SK-N-SH treated with all-trans-retinoic acid at 6 μM for 48 hours (cell line): ENCODE measurements at regions not wholly inside any gene's neighbourhood (a gene's known extent, or its start where the extent isn't known, plus 50 kb on each side); places are given as distances from the start of the nearest gene placed in this dataset.
"Not testable (repeated sequence)": the region's sequence is repeated elsewhere in the genome, so short reads cannot be mapped to it uniquely, and the experiment has no call there.

Experiments used
- ATAC-seq: fragments of 200-7000 bp; cut with Tn5 transposase; 3 replicates; pipeline ENCODE4 v1.9.1; 2020; ENCODE audit warnings: mild to moderate bottlenecking, moderate library complexity
- ARNTL ChIP-seq: fragments of 450-650 bp; formaldehyde crosslinking; IDR thresholded peaks from 2 replicates; pipeline ENCODE4 v1.5.0; 2020; ENCODE audit warnings: low read depth, mild to moderate bottlenecking, moderate library complexity, borderline replicate concordance
- CSDC2 ChIP-seq: fragments of 250-450 bp; sonication (Bioruptor Pico); IDR thresholded peaks from 2 replicates; pipeline ENCODE4 v1.5.0; 2020; ENCODE audit warnings: mild to moderate bottlenecking, moderate library complexity
- ESRRG ChIP-seq: fragments of 250-450 bp; sonication (Bioruptor Pico); IDR thresholded peaks from 2 replicates; pipeline ENCODE4 v1.6.1; 2021; ENCODE audit warnings: mild to moderate bottlenecking
- ISL1 ChIP-seq: fragments of 250-450 bp; sonication (Bioruptor Pico); IDR thresholded peaks from 2 replicates; pipeline ENCODE4 v2.1.2; 2022; ENCODE audit warnings: mild to moderate bottlenecking, moderate library complexity
- OSR1 ChIP-seq: fragments of 250-450 bp; sonication (Bioruptor Pico); IDR thresholded peaks from 2 replicates; pipeline ENCODE4 v1.8.0; 2022; ENCODE audit warnings: moderate library complexity, mild to moderate bottlenecking, inconsistent platforms
- PPARA ChIP-seq: fragments of 250-450 bp; sonication (Bioruptor Pico); IDR thresholded peaks from 2 replicates; pipeline ENCODE4 v1.5.0; 2020; ENCODE audit warnings: mild to moderate bottlenecking, borderline replicate concordance
- RARB ChIP-seq: fragments of 250-450 bp; sonication (Bioruptor Pico); IDR thresholded peaks from 2 replicates; pipeline ENCODE4 v1.8.0; 2021; ENCODE audit warnings: mild to moderate bottlenecking, moderate library complexity
- SNAI2 ChIP-seq: fragments of 250-450 bp; sonication (Bioruptor Pico); IDR thresholded peaks from 2 replicates; pipeline ENCODE4 v1.5.0; 2020; ENCODE audit warnings: mild to moderate bottlenecking, moderate library complexity
- TCF4 ChIP-seq: fragments of 250-450 bp; sonication (Bioruptor Pico); IDR thresholded peaks from 2 replicates; pipeline ENCODE4 v1.8.0; 2021; ENCODE audit warnings: mild to moderate bottlenecking, moderate library complexity, borderline replicate concordance
- TOX ChIP-seq: fragments of 250-450 bp; sonication (Bioruptor Pico); IDR thresholded peaks from 2 replicates; pipeline ENCODE4 v1.8.0; 2021; ENCODE audit warnings: mild to moderate bottlenecking, moderate library complexity, borderline replicate concordance
- ZC3H10 ChIP-seq: fragments of 250-450 bp; sonication (Bioruptor Pico); IDR thresholded peaks from 2 replicates; pipeline ENCODE4 v1.5.1; 2021; ENCODE audit warnings: mild to moderate bottlenecking, moderate library complexity
- ZFP3 ChIP-seq: fragments of 250-450 bp; sonication (Bioruptor Pico); IDR thresholded peaks from 2 replicates; pipeline ENCODE4 v1.5.0; 2020; ENCODE audit warnings: mild to moderate bottlenecking, moderate library complexity
- ZNF565 ChIP-seq: fragments of 450-650 bp; formaldehyde crosslinking; conservative IDR thresholded peaks from 2 replicates; pipeline ENCODE4 v1.5.0; 2020; ENCODE audit warnings: low read depth, mild to moderate bottlenecking, moderate library complexity
- ZNF8 ChIP-seq: fragments of 450-650 bp; formaldehyde crosslinking; IDR thresholded peaks from 2 replicates; pipeline ENCODE4 v1.5.0; 2020; ENCODE audit warnings: mild to moderate bottlenecking, moderate library complexity
- TF ChIP-seq, protein P1 (sequence below): fragments of 250-450 bp; sonication (Bioruptor Pico); IDR thresholded peaks from 2 replicates; pipeline ENCODE4 v1.5.1; 2020; ENCODE audit warnings: low read depth, mild to moderate bottlenecking, moderate library complexity
- TF ChIP-seq, protein P2 (sequence below): fragments of 250-450 bp; sonication (Bioruptor Pico); IDR thresholded peaks from 2 replicates; pipeline ENCODE4 v1.5.0; 2020; ENCODE audit warnings: mild to moderate bottlenecking, moderate library complexity
- TF ChIP-seq, protein P3 (sequence below): fragments of 250-450 bp; sonication (Bioruptor Pico); IDR thresholded peaks from 2 replicates; pipeline ENCODE4 v1.8.0; 2021; ENCODE audit warnings: low read depth, mild to moderate bottlenecking, moderate library complexity, borderline replicate concordance
- TF ChIP-seq, protein P4 (sequence below): fragments of 250-450 bp; sonication (Bioruptor Pico); IDR thresholded peaks from 2 replicates; pipeline ENCODE4 v1.5.1; 2021; ENCODE audit warnings: mild to moderate bottlenecking, moderate library complexity

DNA sequence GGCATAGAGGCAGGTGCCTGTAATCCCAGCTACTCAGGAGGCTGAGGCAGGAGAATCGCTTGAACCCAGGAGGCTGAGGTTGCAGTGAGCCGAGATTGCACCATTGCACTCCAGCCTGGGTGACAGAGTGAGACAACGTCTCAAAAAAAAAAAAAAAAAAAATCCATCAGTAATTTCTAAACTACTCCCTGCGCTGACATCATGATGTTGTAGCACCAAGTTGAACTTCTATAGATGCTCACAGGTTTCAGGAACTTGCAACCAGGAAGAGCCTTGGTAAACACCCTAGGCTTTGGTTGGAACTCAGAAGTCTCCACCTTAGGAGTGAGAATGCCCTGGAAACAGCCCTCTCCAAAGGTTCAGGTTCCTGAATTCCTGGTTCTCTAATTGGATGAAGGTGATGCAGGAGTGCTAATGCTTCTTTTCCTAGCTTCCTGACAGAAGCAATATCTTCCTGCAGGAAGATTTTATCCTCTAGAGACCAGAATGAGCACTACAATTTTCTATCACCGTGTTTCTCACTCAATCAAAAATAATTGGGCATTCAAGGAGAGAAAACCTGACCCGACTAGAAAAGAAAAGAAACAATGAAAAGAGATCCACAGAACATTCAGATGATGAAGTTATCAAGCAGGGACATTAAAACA lies 469.6 kb downstream of the GADD45G start (continued):
- TF ChIP-seq, protein P1, sequence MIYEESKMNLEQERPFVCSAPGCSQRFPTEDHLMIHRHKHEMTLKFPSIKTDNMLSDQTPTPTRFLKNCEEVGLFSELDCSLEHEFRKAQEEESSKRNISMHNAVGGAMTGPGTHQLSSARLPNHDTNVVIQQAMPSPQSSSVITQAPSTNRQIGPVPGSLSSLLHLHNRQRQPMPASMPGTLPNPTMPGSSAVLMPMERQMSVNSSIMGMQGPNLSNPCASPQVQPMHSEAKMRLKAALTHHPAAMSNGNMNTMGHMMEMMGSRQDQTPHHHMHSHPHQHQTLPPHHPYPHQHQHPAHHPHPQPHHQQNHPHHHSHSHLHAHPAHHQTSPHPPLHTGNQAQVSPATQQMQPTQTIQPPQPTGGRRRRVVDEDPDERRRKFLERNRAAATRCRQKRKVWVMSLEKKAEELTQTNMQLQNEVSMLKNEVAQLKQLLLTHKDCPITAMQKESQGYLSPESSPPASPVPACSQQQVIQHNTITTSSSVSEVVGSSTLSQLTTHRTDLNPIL: no peak

DNA sequence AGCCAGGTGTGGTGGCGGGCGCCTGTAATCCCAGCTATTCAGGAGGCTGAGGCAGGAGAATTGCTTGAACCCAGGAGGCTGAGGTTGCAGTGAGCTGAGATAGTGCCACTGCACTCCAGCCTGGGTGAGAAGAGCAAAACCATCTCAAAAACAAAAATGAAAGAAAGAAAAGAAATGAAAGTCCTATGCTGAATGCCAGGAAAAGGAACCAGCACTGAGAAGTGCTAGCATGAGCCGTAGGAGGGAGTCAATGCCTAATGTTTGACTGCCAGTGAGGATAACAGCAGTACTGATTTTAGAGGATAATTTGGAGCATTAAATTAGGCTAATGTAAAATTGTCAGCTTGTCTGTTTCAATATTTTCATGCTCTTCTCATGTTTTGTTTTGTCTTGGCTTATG lies 472.8 kb downstream of the GADD45G start:
- not testable (repeated sequence) for ATAC-seq

DNA sequence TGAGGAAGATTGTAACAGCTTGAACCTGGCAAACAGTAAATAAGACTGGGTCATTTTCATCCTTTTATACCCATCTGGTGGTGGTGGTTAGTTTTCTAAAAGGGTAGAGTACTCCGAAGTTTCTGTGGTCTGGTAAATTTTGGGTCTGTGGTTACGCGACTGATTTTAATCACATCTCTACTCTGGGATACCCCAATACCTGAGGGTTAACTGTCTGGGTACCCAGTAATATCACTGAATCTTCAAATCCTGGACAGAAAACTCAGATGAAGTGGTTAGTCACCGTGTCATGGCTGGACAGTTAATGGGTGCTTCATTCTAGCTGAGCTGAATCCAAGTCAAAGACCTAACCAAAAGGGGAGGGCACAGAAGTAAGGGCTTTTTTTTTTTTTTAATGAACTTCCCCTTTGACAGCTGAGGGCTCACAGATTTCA lies 474.2 kb downstream of the GADD45G start:
- no peak for TF ChIP-seq OSR1
- no peak for ATAC-seq

DNA sequence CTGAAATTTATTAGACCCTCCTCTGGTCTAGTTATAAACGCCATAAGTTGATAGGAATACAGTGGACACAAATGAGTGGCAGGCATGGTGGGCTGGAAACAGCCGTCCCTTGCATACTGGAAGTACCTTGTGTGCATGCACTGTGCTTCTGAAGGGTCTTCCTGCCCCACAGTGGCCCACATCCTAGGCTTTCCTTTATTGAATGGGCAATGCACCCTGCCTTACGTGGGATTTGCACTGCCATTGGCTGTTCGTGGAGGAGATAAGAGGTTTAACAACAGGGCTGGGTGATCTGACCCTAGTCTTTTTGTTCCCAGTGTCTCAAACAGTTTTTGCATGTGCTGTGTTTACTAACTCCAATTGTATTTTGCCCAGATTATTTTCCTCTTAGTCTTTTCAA lies 480.8 kb downstream of the GADD45G start:
- no peak for ATAC-seq
- TF ChIP-seq, protein P2, sequence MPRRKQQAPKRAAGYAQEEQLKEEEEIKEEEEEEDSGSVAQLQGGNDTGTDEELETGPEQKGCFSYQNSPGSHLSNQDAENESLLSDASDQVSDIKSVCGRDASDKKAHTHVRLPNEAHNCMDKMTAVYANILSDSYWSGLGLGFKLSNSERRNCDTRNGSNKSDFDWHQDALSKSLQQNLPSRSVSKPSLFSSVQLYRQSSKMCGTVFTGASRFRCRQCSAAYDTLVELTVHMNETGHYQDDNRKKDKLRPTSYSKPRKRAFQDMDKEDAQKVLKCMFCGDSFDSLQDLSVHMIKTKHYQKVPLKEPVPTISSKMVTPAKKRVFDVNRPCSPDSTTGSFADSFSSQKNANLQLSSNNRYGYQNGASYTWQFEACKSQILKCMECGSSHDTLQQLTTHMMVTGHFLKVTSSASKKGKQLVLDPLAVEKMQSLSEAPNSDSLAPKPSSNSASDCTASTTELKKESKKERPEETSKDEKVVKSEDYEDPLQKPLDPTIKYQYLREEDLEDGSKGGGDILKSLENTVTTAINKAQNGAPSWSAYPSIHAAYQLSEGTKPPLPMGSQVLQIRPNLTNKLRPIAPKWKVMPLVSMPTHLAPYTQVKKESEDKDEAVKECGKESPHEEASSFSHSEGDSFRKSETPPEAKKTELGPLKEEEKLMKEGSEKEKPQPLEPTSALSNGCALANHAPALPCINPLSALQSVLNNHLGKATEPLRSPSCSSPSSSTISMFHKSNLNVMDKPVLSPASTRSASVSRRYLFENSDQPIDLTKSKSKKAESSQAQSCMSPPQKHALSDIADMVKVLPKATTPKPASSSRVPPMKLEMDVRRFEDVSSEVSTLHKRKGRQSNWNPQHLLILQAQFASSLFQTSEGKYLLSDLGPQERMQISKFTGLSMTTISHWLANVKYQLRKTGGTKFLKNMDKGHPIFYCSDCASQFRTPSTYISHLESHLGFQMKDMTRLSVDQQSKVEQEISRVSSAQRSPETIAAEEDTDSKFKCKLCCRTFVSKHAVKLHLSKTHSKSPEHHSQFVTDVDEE: no peak
- TF ChIP-seq ESRRG (no peak), ARNTL (no peak), ISL1 (CRISPR knock-in tag) (no peak), ZC3H10 (CRISPR knock-in tag) (no peak), PPARA (CRISPR knock-in tag) (no peak), CSDC2 (CRISPR knock-in tag) (no peak), ZNF8 (CRISPR knock-in tag) (no peak), ZNF565 (no peak)
- TF ChIP-seq, protein P3, sequence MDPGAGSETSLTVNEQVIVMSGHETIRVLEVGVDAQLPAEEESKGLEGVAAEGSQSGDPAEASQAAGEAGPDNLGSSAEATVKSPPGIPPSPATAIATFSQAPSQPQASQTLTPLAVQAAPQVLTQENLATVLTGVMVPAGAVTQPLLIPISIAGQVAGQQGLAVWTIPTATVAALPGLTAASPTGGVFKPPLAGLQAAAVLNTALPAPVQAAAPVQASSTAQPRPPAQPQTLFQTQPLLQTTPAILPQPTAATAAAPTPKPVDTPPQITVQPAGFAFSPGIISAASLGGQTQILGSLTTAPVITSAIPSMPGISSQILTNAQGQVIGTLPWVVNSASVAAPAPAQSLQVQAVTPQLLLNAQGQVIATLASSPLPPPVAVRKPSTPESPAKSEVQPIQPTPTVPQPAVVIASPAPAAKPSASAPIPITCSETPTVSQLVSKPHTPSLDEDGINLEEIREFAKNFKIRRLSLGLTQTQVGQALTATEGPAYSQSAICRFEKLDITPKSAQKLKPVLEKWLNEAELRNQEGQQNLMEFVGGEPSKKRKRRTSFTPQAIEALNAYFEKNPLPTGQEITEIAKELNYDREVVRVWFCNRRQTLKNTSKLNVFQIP (CRISPR knock-in tag): no peak
- TF ChIP-seq, protein P4, sequence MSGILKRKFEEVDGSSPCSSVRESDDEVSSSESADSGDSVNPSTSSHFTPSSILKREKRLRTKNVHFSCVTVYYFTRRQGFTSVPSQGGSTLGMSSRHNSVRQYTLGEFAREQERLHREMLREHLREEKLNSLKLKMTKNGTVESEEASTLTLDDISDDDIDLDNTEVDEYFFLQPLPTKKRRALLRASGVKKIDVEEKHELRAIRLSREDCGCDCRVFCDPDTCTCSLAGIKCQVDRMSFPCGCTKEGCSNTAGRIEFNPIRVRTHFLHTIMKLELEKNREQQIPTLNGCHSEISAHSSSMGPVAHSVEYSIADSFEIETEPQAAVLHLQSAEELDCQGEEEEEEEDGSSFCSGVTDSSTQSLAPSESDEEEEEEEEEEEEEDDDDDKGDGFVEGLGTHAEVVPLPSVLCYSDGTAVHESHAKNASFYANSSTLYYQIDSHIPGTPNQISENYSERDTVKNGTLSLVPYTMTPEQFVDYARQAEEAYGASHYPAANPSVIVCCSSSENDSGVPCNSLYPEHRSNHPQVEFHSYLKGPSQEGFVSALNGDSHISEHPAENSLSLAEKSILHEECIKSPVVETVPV: no peak

DNA sequence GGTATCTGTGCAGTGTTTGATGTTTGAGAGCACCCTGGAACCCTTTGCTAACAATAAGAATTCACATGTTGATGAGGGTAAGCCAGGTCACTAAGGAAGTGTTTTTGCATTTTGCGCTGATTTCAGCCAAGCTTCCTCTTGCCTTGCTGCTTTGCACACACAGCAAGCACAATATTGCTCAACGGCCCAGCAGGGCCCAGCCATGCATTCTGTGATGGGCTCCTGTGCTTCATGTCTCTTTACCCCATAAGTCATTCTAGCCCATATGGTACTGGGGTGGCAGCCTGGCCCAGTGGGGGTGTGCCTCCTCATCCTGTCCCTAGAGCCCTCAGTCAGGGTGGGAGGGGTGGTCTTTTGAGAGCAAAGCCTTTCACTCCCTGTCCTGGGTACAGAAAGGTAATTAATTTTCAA lies 481.3 kb downstream of the GADD45G start:
- no peak for ATAC-seq
- TF ChIP-seq ESRRG: no peak
- no peak for TF ChIP-seq ZFP3
- no peak for TF ChIP-seq SNAI2 (CRISPR knock-in tag)

DNA sequence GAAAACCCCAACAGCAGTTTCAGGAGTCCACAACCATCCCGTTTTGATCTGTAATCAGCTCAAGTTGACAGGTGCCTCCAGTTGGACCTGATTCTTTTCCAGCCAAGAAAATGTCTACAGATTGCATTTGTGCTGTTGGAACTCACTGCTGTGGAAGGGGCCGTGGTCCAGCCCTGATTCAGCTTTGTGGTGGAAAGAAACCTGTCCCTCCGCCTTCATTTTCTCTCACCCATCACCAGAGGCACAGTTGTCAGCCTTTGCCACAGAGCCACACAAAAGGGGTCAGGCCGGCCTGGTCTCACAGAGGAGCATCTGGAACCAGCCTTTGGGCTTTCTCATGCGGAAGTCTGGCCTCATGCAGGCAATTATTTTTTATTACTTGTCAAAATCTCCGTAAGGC lies 483.6 kb downstream of the GADD45G start:
- no peak for ATAC-seq
- no peak for TF ChIP-seq ZFP3
- no peak for TF ChIP-seq TOX (CRISPR knock-in tag)
- TF ChIP-seq, protein P3 (CRISPR knock-in tag): no peak
- TF ChIP-seq ZNF8 (CRISPR knock-in tag): no peak
- TF ChIP-seq OSR1: no peak
- TF ChIP-seq RARB (CRISPR knock-in tag): no peak
- TF ChIP-seq, protein P1: no peak
- no peak for TF ChIP-seq SNAI2 (CRISPR knock-in tag)
- TF ChIP-seq TCF4 (CRISPR knock-in tag): no peak
- TF ChIP-seq, protein P2: no peak
- no peak for TF ChIP-seq PPARA (CRISPR knock-in tag)
- no peak for TF ChIP-seq ZNF565
